GM13977 (cell line): ENCODE measurements at regions not wholly inside any gene's neighbourhood (a gene's known extent, or its start where the extent isn't known, plus 50 kb on each side); places are given as distances from the start of the nearest gene placed in this dataset.
A peak's percentile ranks its signal among the peaks of the same experiment; 100 is the strongest.

Source experiments
- DNase-seq: peaks from one replicate; pipeline ENCODE4 v3.0.0; 2012; ENCODE audit warnings: low spot score
- CTCF ChIP-seq: IDR thresholded peaks from 2 replicates; pipeline ENCODE4 v1.5.1; 2012; ENCODE audit warnings: mild to moderate bottlenecking, control low read depth; ENCODE audit not compliant: insufficient read depth; ENCODE audit errors: extremely low read depth, missing control alignments
- in situ Hi-C: fragments of 300-500 bp; cut with MboI; formaldehyde crosslinking; loops from one replicate; pipeline ENCODE4 v1.12.0; 2022; ENCODE audit warnings: low sequenced_read_pairs, low pct_unique_long_range_greater_than_20kb, mixed read lengths, inconsistent platforms; ENCODE audit not compliant: unreplicated experiment

- TF ChIP-seq CTCF = no peak
- no peak for DNase-seq
- in situ Hi-C loops = loop anchor here (10.0 kb wide), 1 partner anchor 486 kb away; no protein-coding TSS in a partner anchor
Observed at GRCh38 chr14:53310412-53310811, 157.3 kb upstream of the DDHD1 start.

DNA sequence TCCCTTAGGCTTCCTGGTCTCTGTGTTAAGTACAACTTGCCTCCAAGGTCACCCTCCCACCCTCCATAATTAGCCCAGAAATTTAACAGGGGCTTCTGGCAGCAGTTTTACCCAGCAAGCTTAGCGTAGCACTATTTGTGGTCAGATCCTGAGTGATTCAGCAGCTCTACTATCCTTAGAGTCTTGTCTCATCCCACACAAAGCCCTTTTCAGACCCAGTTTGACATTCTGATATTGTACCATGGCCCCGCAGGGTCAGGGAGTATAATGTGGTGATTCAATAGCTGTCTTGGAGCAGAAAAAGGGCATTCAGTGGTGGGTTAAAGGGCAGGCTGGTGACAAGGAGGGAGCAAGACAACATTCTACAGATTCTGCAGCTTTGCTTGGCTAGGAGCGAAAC is 153.8 kb upstream of the DDHD1 start:
- TF ChIP-seq CTCF = no peak
- in situ Hi-C loops = no loop called here
- no peak for DNase-seq

GRCh38 chr14:53306267-53306721 is 153.2 kb upstream of the DDHD1 start:
- in situ Hi-C loops = no loop called here
- peak; percentile 23 for DNase-seq
- TF ChIP-seq CTCF = peak; percentile 76

GRCh38 chr14:53304726-53305381 is 151.7 kb upstream of the DDHD1 start:
- DNase-seq = no peak
- TF ChIP-seq CTCF = no peak
- in situ Hi-C loops = no loop called here

DNA sequence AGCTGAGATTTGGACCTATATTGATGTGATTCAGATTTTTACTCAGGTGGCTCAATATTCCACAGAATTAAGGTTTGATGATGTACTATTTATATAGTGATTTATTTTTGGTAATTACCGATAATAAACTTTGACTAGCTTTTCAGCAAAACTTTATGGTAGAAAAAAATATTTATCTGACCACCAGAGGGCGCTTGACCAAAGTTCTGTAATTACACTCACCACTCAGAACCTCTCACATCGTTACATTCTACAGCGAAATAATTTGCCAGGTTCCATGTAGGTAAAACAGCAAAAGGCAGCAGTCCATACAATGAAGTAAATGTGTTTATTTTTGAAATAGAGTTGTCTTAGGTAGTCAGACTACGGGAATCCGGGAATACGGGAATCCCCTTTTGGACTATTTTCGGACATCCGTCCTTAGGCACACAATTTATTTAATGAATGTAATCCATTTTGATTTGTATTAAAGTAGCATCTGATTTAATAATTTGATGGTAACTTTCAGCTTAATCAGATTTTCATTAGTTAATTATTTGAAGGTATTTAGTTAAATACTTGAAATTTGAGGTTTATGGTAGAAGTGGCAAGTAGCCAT is 143.0 kb upstream of the DDHD1 start:
- in situ Hi-C loops = no loop called here
- DNase-seq = peak; percentile 23
- peak; percentile 55 for TF ChIP-seq CTCF

DNA sequence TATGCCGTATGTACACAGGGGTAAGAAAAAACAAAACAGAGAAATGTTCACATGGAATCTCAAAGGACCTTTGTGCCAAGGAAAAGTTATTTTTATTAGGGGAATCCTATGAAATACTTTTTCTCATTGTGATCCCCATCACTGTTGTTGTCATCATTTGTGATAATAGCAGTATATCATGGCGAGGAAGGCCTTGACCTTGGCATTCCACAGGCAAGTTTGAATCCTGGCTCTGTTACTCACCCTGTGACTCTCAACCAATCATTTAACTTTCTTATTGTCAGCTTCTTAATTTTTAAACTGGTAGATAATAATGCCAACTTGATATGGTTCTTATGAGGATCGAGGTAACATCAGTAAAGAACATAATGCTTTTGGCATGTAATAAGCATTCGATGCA is 142.2 kb upstream of the DDHD1 start:
- no peak for DNase-seq
- no peak for TF ChIP-seq CTCF
- in situ Hi-C loops = no loop called here
